H9 (cell line): ENCODE measurements at regions not wholly inside any gene's neighbourhood (a gene's known extent, or its start where the extent isn't known, plus 50 kb on each side); places are given as distances from the start of the nearest gene placed in this dataset.
"Not testable (repeated sequence)": the region's sequence is repeated elsewhere in the genome, so short reads cannot be mapped to it uniquely, and the experiment has no call there.

Experiments used
- DNase-seq: peaks from one replicate; pipeline ENCODE4 v3.0.0-alpha.2; 2017
- H2AFZ ChIP-seq: one replicate; pipeline ENCODE4 v1.6.1; 2013; ENCODE audit warnings: mild to moderate bottlenecking, low read length, control low read depth, moderate library complexity
- H2AK5ac ChIP-seq: 2 replicates; pipeline ENCODE4 v1.6.1; 2013; ENCODE audit warnings: low read length, control low read depth, mixed read lengths; ENCODE audit not compliant: insufficient read length
- H2BK120ac ChIP-seq: one replicate; pipeline ENCODE4 v1.6.1; 2013; ENCODE audit warnings: low read depth, mild to moderate bottlenecking, low read length, control low read depth, inconsistent platforms; ENCODE audit not compliant: poor library complexity, severe bottlenecking
- H2BK12ac ChIP-seq: 2 replicates; pipeline ENCODE4 v1.6.1; 2013; ENCODE audit warnings: low read length, control low read depth, mixed read lengths, low read depth; ENCODE audit not compliant: insufficient read length
- H2BK15ac ChIP-seq: 2 replicates; pipeline ENCODE4 v1.6.1; 2013; ENCODE audit warnings: low read depth, low read length, control low read depth
- H2BK20ac ChIP-seq: one replicate; pipeline ENCODE4 v1.6.1; 2013; ENCODE audit warnings: low read depth, mild to moderate bottlenecking, low read length, control low read depth, inconsistent platforms; ENCODE audit not compliant: poor library complexity, severe bottlenecking
- H2BK5ac ChIP-seq: 2 replicates; pipeline ENCODE4 v1.6.1; 2013; ENCODE audit warnings: low read length, control low read depth, mixed read lengths; ENCODE audit not compliant: insufficient read length
- H3K14ac ChIP-seq: 2 replicates; pipeline ENCODE4 v1.6.1; 2013; ENCODE audit warnings: low read length, control low read depth; ENCODE audit not compliant: insufficient read depth
- H3K18ac ChIP-seq: 2 replicates; pipeline ENCODE4 v1.6.1; 2013; ENCODE audit warnings: low read depth, mild to moderate bottlenecking, mixed read lengths, low read length, control low read depth; ENCODE audit not compliant: insufficient read length
- H3K23ac ChIP-seq: 2 replicates; pipeline ENCODE4 v1.6.1; 2013; ENCODE audit warnings: low read length, control low read depth, mixed read lengths, low read depth; ENCODE audit not compliant: insufficient read length
- H3K23me2 ChIP-seq: 2 replicates; pipeline ENCODE4 v1.6.1; 2013; ENCODE audit warnings: low read depth, mild to moderate bottlenecking, mixed read lengths, low read length, control low read depth; ENCODE audit not compliant: insufficient read length, poor library complexity, severe bottlenecking
- H3K27ac ChIP-seq: 2 replicates; pipeline ENCODE4 v1.5.1; 2013; ENCODE audit warnings: low read length, control low read depth, mixed read lengths, low read depth; ENCODE audit not compliant: insufficient read length
- H3K27me3 ChIP-seq: 2 replicates; pipeline ENCODE4 v1.6.1; 2013; ENCODE audit warnings: low read length, control low read depth, inconsistent platforms; ENCODE audit not compliant: insufficient read depth
- H3K4ac ChIP-seq: 2 replicates; pipeline ENCODE4 v1.6.1; 2013; ENCODE audit warnings: low read depth, mild to moderate bottlenecking, control low read depth, inconsistent platforms, low read length, moderate library complexity
- H3K4me1 ChIP-seq: 2 replicates; pipeline ENCODE4 v1.6.1; 2013; ENCODE audit warnings: low read length, control low read depth, inconsistent platforms; ENCODE audit not compliant: insufficient read depth
- H3K4me2 ChIP-seq: 2 replicates; pipeline ENCODE4 v1.6.1; 2013; ENCODE audit warnings: low read length, control low read depth, mixed read lengths; ENCODE audit not compliant: insufficient read length, insufficient read depth
- H3K56ac ChIP-seq: 2 replicates; pipeline ENCODE4 v1.6.1; 2013; ENCODE audit warnings: low read depth, mild to moderate bottlenecking, mixed read lengths, low read length, control low read depth; ENCODE audit not compliant: insufficient read length
- H3K79me1 ChIP-seq: 2 replicates; pipeline ENCODE4 v1.6.1; 2013; ENCODE audit warnings: low read depth, mild to moderate bottlenecking, moderate library complexity, low read length, control low read depth, inconsistent platforms; ENCODE audit not compliant: insufficient read depth, poor library complexity, severe bottlenecking
- H3K79me2 ChIP-seq: 2 replicates; pipeline ENCODE4 v1.6.1; 2013; ENCODE audit warnings: low read length, control low read depth, inconsistent platforms; ENCODE audit not compliant: insufficient read depth
- H3K9ac ChIP-seq: 2 replicates; pipeline ENCODE4 v1.6.1; 2013; ENCODE audit warnings: low read length, control low read depth, mixed read lengths; ENCODE audit not compliant: insufficient read length; ENCODE audit errors: extremely low read depth
- H3K9me3 ChIP-seq: one replicate; pipeline ENCODE4 v1.6.1; 2013; ENCODE audit warnings: low read depth, low read length, inconsistent platforms; ENCODE audit not compliant: control insufficient read depth
- H3T11ph ChIP-seq: one replicate; pipeline ENCODE4 v1.6.1; 2013; ENCODE audit warnings: mild to moderate bottlenecking, low read length, control low read depth, inconsistent platforms
- H4K20me1 ChIP-seq: one replicate; pipeline ENCODE4 v1.6.1; 2013; ENCODE audit not compliant: control insufficient read depth, insufficient read length, insufficient read depth
- H4K5ac ChIP-seq: 2 replicates; pipeline ENCODE4 v1.6.1; 2013; ENCODE audit warnings: low read depth, mild to moderate bottlenecking, mixed read lengths, low read length, control low read depth; ENCODE audit not compliant: insufficient read length
- H4K8ac ChIP-seq: replicated peaks from 2 replicates; pipeline ENCODE4 v1.6.1; 2013; ENCODE audit warnings: low read length, control low read depth, mixed read lengths, low read depth; ENCODE audit not compliant: insufficient read length
- H4K91ac ChIP-seq: 2 replicates; pipeline ENCODE4 v1.6.1; 2013; ENCODE audit warnings: low read depth, mild to moderate bottlenecking, moderate library complexity, mixed read lengths, low read length, control low read depth; ENCODE audit not compliant: insufficient read length
- H3K27ac Mint-ChIP-seq, 3 experiments: 2 replicates in 2 of 3; 3 replicates in 1 of 3; pipeline ENCODE4 v1.8.0; 2020 to 2021; ENCODE audit warnings: mixed read lengths in 3 of 3, mild to moderate bottlenecking in 1 of 3, moderate library complexity in 1 of 3
- H3K27me3 Mint-ChIP-seq: 2 replicates; pipeline ENCODE4 v1.8.0; 2021; ENCODE audit warnings: low read depth, mild to moderate bottlenecking, moderate library complexity, mixed read lengths
- H3K36me3 Mint-ChIP-seq, 3 experiments: 2 replicates in 2 of 3; 3 replicates in 1 of 3; pipeline ENCODE4 v1.8.0; 2020 to 2021; ENCODE audit warnings: low read depth in 3 of 3, mixed read lengths in 3 of 3; ENCODE audit not compliant: insufficient read depth in 1 of 3
- H3K4me1 Mint-ChIP-seq, 2 experiments: 2 replicates each; pipeline ENCODE4 v1.8.0; 2020; ENCODE audit warnings: mixed read lengths in 2 of 2
- H3K4me3 Mint-ChIP-seq, 2 experiments: 2 replicates in 1 of 2; 3 replicates in 1 of 2; pipeline ENCODE4 v1.8.0; 2020 to 2021; ENCODE audit warnings: mild to moderate bottlenecking in 2 of 2, mixed read lengths in 2 of 2, moderate library complexity in 1 of 2
- H3K9me3 Mint-ChIP-seq, 2 experiments: 2 replicates in 1 of 2; 3 replicates in 1 of 2; pipeline ENCODE4 v1.8.0; 2020; ENCODE audit warnings: mild to moderate bottlenecking in 2 of 2, mixed read lengths in 2 of 2, moderate library complexity in 1 of 2
- WGBS: extraction: QIAGEN DNeasy Blood & Tissue Kit; methylation state at CpG from one replicate; pipeline ENCODE4 v1.1.7; 2013; ENCODE audit warnings: missing lambda C conversion rate, low lambda C conversion rate, mixed read lengths; ENCODE audit not compliant: insufficient read length; ENCODE audit errors: extremely low coverage; 5-methylcytosine and 5-hydroxymethylcytosine counted together
- TF ChIP-seq, protein P1 (sequence below): fragments of 200-600 bp; sonication (generic); conservative IDR thresholded peaks from 3 replicates; pipeline ENCODE4 v1.8.0; 2021; ENCODE audit warnings: antibody characterized with exemption, mild to moderate bottlenecking

DNA sequence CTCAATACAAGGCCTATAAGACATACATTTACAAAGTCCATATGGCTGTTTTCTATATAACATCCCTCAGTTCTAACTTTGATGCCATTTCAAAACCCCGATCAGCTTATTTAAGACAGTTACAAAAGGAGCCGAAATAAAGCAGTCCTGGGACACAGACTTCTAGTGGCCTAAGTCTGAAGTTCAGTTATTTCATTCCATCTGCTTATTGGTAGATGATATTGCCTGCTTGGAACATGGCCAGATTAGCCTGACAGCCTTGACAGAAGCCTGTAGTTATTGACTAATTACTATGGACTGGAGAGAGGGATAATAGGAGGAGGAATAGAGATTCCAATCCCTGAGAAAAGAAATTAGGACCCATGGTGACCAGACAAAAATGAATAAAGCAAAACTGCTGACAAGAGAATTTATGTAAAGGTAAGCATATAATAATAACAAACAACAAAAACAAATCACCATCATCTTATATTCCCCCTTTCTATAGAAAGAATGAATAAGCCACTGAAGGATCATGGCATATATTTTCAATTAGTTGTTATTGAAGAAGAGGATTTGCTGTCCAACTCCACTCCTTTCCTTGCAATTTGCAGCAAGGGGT is 206.3 kb upstream of the TOM1L1 start:
- Mint-ChIP-seq H3K36me3 (no peaks in the 10 kb centered on the region; a peak in 2 of 7 replicates), H3K4me3 (no peak overlapping the region), H3K4me1 (no peaks in the 10 kb centered on the region), H3K27me3 (no peaks in the 10 kb centered on the region), H3K9me3 (peaks cover 0 to 4% of the 10 kb centered on the region in 2 experiments; a peak in 3 of 5 replicates), H3K27ac (no peak overlapping the region)
- Histone ChIP-seq H2BK120ac (no peak overlapping the region), H3K23ac (no peak overlapping the region), H3K4me2 (no peak overlapping the region), H4K5ac (no peak overlapping the region), H4K20me1 (no peaks in the 10 kb centered on the region), H2BK5ac (no peak overlapping the region), H3K9ac (no peak overlapping the region), H3K4ac (no peak overlapping the region), H2BK15ac (no peak overlapping the region), H3K4me1 (no peaks in the 10 kb centered on the region), H3K23me2 (no peaks in the 10 kb centered on the region), H3K14ac (no peak overlapping the region), H3K79me2 (no peaks in the 10 kb centered on the region), H3K27me3 (no peaks in the 10 kb centered on the region), H3T11ph (no peak overlapping the region), H3K9me3 (no peaks in the 10 kb centered on the region), H2AK5ac (no peak overlapping the region), H4K8ac (no peak overlapping the region), H3K18ac (no peak overlapping the region), H2AFZ (no peak overlapping the region), H4K91ac (no peak overlapping the region), H3K27ac (no peak overlapping the region), H3K79me1 (no peaks in the 10 kb centered on the region), H3K56ac (no peak overlapping the region), H2BK20ac (no peak overlapping the region), H2BK12ac (no peak overlapping the region)
- WGBS, result no CpG with 5 or more reads among the region's 2 CpGs
- TF ChIP-seq, protein P1, sequence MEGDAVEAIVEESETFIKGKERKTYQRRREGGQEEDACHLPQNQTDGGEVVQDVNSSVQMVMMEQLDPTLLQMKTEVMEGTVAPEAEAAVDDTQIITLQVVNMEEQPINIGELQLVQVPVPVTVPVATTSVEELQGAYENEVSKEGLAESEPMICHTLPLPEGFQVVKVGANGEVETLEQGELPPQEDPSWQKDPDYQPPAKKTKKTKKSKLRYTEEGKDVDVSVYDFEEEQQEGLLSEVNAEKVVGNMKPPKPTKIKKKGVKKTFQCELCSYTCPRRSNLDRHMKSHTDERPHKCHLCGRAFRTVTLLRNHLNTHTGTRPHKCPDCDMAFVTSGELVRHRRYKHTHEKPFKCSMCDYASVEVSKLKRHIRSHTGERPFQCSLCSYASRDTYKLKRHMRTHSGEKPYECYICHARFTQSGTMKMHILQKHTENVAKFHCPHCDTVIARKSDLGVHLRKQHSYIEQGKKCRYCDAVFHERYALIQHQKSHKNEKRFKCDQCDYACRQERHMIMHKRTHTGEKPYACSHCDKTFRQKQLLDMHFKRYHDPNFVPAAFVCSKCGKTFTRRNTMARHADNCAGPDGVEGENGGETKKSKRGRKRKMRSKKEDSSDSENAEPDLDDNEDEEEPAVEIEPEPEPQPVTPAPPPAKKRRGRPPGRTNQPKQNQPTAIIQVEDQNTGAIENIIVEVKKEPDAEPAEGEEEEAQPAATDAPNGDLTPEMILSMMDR, result no peak
- no peak for DNase-seq

DNA sequence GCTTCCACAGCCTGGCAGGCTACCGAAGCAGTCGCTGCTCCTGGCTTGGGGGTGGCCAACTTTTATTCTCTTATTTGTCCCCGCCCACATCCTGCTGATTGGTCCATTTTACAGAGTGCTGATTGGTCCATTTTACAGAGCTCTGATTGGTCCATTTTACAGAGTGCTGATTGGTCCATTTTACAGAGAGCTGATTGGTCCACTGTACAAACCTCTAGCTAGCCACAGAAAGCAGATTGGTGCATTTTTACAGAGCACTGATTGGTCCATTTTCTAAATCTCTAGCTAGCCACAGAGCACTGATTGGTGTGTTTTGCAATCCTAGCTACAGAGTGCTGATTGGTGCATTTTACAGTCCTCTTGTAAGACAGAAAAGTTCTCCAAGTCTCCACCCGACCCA is 187.9 kb upstream of the TOM1L1 start:
- H3K79me2 ChIP-seq, H4K5ac ChIP-seq, H2AFZ ChIP-seq, H2BK20ac ChIP-seq, H3K27me3 Mint-ChIP-seq, H3K23me2 ChIP-seq, H2BK120ac ChIP-seq, H3K9ac ChIP-seq, H3K18ac ChIP-seq, H3K14ac ChIP-seq, H3K56ac ChIP-seq, H3K4me1 Mint-ChIP-seq, H4K91ac ChIP-seq, H4K20me1 ChIP-seq, DNase-seq, H3K4me2 ChIP-seq, H2BK5ac ChIP-seq, H3T11ph ChIP-seq, H3K4me1 ChIP-seq, H3K9me3 ChIP-seq, H4K8ac ChIP-seq, H3K79me1 ChIP-seq, H2AK5ac ChIP-seq, H3K4ac ChIP-seq, H2BK15ac ChIP-seq, H3K27me3 ChIP-seq, H2BK12ac ChIP-seq, H3K27ac ChIP-seq, H3K23ac ChIP-seq, H3K4me3 Mint-ChIP-seq, H3K27ac Mint-ChIP-seq: not testable (repeated sequence)
- H3K36me3 Mint-ChIP-seq, result peaks cover 5 to 16% (median 6%) of the 10 kb centered on the region in 3 experiments; a peak in 3 of 7 replicates
- no CpG with 5 or more reads among the region's 4 CpGs for whole genome bisulfite sequencing
- H3K9me3 Mint-ChIP-seq, result peaks cover 16 to 22% of the 10 kb centered on the region in 2 experiments
